HG03575 (cell line): ENCODE measurements at regions not wholly inside any gene's neighbourhood (a gene's known extent, or its start where the extent isn't known, plus 50 kb on each side); places are given as distances from the start of the nearest gene placed in this dataset.
A peak's percentile ranks its signal among the peaks of the same experiment; 100 is the strongest.

Experiments used
- ATAC-seq: cut with Tn5 transposase; IDR thresholded peaks from one replicate; pipeline ENCODE4 v1.9.1; 2021; ENCODE audit not compliant: unreplicated experiment, insufficient number of reproducible peaks, low FRiP score; ENCODE audit errors: extremely low read depth

DNA sequence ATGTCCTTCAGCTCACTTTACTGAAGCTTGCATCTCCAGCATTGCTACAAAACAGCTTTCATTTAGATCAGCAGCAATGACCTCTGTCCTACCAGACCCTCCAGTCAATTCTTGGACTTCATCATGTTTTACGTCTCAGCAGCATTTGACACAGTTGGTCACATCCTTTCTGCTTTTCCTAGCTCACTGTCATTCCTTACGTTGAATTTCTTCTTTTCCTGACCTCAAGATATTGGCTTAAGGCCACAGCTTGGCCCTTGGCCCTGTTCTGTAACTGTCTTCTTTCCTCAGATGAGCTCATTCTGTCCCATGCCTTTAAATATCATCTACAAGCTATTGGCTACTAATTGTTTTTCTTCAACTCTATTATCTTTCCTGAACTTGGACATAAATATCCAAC is 576.2 kb upstream of the KCNMB2 start:
- no peak for ATAC-seq

DNA sequence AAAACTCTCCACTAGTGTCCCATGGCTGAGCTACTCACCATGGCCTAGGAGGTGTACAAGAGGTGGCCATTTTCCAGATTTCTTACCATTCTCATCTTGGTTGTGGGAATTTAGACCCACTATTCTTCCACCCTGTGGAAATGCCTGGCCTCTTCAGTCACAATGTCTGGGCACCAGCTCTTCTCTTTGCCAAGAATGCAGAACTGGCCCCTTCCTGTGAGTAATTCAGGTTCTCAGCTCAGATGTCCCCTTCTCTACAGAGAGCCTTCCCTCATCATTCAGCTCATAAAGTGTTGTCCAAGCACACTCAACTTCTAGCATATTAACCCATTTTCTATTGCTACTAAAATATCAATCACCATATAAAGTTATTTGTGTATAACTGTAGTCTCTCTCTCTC is 575.5 kb upstream of the KCNMB2 start:
- ATAC-seq, result no peak

DNA sequence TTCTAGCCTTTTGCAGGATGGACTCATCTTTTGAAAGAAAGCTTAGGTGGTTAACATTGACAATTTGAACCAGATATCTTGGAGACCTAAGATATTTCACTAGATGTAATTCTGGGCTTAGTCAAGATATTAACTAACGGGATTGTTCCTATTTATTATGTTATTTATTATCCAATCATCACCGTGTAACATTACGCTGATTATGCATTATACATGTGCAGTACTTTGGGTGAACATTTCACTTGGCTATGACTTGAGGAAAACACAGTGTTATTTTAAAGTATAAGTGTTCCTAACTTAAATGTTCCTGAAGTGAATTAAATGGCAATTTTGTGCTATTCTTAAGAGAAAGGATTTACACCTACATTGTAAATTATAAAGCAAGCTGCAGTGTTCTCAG is 574.5 kb upstream of the KCNMB2 start:
- ATAC-seq, result no peak

DNA sequence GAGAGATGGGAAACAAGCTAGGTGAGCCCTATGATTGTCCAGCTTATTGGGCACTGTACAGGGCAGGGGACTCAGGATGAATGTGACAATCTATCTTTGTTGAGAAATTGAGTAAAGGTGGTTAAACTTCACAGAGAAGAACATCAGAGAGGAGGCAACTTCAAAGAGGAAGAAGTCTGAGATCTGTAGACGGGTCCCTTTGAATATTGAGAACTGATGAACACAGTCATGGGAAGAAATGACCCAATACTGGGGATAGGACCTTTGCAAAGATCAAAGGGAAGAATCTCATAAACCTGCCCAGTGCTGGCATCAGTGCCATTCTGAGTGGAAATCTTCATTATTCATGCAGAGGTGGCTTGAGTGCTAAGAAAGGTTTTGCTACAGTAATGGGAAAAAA is 569.7 kb upstream of the KCNMB2 start:
- no peak for ATAC-seq

DNA sequence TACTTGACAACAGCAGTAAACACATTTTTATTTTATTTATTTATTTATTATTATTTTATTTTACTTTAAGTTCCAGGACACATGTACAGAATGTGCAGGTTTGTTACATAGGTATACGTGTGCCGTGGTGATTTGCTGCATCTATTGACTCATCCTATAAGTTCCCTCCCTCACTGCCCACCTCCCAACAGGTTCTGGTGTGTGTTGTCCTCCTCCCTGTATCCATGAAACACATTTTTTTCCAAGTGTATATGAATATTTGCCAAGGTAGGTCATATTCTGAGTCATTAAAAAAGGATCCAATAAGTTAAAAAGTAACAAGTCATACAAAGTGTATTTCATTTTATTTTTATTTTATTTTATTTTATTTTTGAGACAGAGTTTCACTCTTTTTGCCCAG is 567.3 kb upstream of the KCNMB2 start:
- ATAC-seq, result no peak

DNA sequence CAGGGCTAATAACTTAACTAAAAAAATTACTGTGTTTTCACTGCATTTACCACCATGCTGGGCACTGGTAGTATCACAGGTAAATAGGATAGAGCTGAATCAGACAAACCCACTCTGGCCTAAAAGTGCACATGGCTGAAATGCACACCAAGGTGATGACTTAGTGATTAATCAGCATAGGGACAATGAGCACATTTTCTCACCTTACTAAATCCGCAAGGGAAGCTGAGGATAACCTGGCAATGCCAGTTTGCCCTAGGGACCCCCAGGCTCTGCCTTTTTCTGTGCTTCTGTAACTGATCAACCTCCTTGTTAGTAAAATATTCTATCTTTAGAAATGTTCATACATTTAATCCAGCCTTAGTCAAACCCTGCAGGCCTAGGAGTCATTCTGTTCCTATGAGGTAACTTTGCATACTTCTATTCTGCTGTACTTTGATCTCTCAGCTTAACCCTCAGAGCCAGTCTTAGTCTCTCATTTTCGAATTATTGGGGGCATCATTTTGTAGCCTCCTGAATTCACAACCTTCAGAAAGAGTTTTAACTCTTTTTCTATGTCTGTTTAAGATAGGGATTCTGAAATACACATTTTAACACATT is 562.9 kb upstream of the KCNMB2 start:
- ATAC-seq, result no peak

DNA sequence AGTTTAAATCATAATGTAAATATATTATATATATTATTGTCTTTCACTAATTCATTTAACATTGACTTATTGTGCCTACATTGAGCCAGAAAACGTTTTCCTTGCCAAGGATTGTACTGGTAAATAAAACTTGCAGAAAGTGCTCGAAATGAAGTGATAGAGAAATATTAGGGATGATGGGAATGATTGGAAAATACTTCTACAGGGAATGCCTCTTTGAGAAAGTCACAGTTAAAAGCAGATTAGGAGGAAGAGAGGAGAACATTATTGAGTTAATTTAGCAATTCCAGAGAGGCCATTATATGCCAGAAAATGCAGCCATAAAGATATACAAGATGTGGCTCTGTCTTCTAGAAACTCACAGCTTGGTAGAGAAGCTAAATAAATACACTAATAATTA is 560.0 kb upstream of the KCNMB2 start:
- no peak for ATAC-seq

DNA sequence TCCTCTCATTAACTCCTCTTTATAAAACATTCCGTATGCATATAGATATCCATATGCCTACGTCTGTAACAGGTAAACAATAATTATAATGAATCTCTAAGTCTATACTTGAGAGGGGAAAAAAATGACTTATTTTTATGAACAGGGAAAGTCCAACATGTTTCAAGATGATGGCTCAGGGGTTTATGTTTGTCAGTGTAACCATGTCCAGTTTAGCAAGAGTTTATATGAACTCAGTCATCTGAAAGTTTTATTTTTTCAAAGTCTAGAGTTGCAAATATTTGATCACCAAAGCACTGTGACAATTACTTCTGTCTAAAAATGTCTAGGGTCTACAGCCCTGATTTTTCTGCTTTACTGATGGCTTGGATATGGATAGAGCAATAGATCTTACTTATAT is 559.4 kb upstream of the KCNMB2 start:
- no peak for ATAC-seq

DNA sequence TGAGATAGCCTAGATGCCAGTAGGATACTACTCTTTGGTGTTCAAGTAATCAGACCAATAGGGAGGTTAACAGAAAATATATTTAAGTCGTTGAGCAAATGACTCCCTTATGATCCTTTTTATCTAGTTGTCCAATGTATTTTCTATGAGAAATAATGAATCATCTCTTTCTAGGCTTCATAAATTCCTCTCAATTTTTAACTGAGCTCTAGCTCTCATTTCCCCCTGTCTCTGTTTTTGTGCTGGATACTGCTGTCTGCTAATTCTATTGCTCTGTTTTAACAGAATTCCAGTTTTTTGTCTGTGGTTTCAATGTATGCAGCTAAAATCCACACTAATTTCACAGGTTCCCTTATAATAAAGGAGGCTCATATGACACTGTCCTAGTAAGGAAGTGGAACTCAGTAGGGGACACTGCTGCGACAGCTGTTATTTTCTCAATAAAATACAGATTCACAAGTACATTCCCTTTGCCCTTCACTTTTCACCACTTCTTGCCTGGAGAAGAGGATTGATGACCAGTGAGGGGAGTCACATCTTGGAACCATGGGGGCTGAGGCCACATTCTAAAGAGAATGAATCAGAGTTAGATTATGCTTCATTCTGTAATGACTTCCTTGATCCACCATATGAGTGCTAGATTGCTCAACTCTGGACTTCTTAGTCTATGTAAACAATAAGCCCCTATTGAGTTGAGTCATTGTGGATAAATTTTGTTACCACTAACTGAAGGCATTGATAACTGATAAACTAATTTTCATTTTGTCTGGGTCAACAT is 558.7 kb upstream of the KCNMB2 start:
- ATAC-seq, result no peak

DNA sequence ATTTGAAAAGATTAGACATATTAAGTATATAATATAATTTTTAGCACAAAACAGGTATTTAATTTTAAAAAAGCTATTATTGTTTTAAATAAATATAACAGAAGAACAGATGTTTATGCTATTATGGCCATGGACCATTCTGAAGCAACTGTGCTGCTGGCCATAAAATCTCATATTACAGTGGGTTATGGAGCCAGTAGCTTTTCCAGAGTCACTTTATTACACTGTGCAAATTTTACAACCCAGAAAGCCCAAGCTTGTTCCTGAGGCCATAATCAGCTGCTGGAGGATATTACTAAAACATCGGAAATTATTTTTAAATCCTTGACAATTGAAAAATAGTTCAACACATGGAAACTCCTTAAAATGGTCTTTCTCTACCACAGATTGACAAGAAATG is 557.3 kb upstream of the KCNMB2 start:
- no peak for ATAC-seq

DNA sequence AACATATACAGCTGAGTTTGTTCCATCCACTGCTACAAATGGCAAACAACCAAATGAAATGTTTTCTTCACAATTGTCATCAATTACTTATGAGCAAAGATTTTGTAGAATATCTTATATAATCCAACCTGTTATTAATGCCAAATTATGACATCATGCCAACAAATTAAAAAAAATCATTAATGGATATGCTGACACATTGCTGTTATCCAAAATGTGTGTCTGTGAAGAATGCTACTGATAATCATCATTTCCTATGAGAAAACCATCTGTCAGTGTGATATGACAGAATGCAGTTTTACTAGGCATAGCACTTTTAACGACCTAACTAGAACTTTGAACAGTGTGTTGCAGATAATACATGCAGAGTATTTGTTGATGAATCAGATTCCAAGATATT is 556.5 kb upstream of the KCNMB2 start:
- no peak for ATAC-seq

DNA sequence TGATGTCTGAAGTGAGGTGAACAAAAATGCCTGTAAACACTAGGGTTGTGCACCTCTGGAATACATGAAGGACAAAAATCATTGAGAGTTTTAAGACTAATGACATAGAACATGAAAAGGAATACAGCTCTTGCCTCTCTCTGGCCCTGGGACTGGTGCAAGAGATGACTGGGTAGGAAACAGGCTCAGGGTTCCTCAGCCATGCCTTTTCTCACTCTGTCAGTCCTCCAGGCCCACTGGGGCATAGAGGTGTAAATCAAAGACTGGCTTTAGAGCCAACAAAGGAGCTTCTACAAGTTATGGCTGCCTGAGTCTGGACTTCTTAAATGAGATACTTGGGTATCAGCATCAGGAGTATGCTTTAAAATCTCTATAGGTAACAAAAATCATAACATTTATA is 554.7 kb upstream of the KCNMB2 start:
- ATAC-seq, result no peak

DNA sequence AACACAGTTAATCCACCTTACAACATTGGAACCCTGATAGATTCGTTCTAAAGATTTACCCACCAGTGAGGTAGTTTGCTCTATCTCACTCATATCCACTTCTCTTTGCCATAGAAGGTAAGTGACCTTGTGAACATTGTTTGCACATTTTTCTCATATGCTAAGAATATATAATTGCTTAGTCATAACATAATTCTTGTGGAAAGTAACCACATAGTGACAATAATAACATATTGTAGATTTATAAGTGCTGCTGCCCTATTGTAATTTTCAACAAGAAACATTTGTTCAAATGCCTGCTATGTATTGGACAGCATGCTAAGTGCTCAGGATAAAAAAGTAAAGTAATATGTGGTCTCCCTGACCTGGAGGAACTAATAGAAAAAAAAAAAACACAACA is 554.2 kb upstream of the KCNMB2 start:
- no peak for ATAC-seq

DNA sequence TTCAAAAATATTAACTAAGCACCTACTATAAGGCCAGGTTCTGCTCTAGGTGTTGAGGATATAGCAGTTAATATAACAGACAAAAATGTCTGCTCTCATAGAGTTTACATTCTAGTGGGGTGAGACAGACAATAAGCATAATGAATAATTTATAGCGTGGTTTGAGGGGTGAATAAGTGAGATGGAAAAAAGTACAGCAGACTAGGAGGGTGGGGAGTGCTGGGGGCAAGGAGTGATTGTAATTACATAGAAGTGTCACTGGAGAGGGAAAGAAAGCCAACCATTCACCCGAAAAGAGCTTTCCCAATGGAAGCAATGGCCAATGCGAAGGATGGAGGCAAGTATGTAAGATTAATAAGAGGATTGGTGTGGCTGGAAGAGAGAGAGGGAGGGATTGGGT is 552.9 kb upstream of the KCNMB2 start:
- no peak for ATAC-seq

DNA sequence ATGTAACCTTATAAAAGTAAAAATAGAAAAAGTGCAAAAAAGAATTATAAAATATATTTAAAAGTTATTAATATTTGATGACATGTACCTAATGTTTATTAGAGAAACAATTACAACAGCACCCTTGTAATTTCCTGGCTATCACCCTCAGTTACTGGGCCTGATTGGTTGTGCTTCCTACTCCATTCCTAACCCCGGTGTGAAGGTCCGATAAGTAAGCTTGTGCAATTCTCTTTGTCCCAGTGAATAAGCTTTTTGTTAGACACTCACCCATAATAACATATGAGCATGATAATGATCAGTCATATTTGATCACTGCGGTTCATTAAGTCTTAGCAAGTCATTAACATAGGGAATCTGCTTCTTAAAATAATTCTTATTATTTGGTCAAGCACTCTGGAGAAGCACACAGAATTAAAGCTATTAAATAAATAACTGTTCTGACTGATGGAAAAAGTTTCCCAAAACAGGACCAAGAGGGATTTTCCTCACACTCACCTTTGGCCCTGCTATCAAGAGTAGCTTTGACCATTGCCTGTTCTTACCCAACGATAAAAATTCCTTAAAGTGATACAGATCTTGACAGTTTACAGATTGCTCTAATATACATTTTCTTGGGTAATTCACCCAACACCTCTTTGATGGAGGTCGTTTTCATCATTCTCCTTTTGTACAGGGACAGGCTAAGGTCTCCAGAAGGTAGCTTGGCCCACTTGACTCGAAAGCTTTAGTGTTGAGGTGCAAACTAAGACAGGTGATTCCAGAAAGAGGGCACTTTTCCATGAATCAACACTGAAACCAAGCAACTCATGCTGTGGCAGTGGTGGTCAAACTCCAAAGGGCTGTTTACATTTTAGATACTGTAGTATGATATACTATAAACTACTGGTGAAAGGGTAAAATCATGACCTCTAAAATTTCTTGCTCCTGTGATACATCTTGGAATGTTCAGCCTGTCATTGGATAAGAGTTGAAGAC is 543.0 kb upstream of the KCNMB2 start:
- no peak for ATAC-seq

DNA sequence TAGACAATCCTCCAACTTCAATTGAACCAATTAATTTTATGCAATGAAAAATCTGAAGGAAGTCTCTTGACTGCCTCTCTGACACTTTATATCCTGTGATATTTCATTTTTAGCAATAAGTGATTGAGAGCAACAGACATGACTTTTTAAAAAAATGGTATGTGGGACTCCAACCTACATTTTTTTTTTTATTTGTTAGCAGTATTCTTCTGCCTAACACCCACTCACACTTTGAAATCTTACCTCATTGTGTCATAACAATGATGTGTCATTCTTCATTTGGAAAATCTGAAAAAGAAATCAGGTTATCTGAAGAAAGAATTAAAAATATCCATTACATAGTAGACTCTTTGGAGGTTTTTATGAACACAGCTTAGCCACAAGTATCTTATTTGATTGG is 541.3 kb upstream of the KCNMB2 start:
- no peak for ATAC-seq

DNA sequence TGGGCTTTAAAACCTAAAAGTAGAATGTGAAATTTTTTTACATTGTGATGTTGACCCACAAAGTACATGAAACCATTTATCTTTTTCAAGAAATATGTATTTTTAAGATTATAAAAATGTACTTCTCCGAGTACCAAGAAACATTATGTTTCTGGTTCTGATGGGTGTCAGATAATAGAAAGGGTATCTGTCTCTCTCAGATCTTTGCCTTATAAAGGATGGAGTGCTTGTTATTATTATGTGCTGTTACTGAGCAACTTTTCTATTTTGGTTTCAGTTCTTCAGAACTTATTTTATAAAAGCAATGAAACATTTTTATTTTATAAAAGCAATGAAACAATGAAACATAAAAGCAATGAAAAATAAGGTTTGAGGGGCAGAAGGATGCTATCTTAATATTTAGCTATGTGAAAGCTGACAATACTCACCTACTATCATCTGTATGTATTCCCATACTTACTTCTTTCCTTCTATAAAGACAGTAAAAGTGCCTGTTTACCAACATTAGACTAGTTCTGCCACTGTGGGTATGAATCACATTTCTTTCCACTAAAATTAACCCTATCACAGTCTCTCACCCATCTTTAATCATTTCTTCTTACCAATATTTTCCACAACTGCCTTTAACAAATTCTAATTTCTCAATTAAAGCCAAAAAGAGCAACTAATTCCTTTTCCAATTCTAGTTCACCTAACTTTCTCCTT is 540.7 kb upstream of the KCNMB2 start:
- ATAC-seq, result no peak

DNA sequence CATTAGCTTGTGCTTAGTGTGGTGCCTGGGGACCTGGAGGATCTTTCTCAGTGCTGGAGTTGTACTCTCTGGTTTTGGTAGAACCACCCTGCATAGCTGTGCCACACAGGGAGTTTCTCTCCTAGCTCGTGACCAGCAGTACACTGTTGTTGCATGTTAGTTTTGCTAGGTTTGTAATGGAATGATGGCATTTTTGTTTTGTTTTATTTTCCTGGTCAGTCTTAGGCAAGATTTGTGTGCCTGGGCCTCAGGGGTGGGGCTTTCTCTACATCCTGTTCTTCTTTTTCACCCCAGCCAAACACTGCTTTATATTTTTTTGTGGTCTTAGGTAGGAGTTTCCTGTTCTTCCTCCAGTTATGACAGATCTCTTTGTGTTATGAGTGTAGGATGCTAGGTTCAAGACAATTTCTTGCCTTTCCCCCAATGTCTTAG is 534.5 kb upstream of the KCNMB2 start:
- ATAC-seq, result peak; percentile 85

DNA sequence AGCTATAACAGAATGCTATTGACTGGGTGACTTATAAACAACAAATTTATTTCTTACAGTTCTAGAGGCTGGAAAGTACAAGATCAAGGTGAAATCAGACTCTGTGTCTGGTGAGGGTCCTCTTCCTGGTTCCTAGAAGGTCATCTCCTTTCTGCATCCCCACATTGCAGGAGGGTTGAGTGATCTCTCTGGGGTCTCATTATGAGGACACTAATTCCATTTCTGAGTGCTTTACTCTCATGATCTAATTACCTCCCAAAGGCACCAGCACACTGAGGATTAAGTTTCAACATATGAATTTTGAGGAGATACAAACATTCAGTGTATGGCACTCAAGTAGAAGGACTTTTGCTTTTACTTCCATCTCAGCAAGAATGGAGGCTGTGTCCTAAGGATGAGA is 534.1 kb upstream of the KCNMB2 start:
- no peak for ATAC-seq
